ENCODE measurements at regions not wholly inside any gene's neighbourhood (a gene's known extent, or its start where the extent isn't known, plus 50 kb on each side); places are given as distances from the start of the nearest gene placed in this dataset.
A peak's percentile ranks its signal among the peaks of the same experiment; 100 is the strongest.

GRCh38 chr2:161039071-161039470 is 121.2 kb upstream of the TANK start:
- H3K9me3 ChIP-seq (replicated peaks in 1 of 3): no peaks in the 10 kb centered on the region
- TF ChIP-seq POLR2A (IDR thresholded peaks at IDR 0.05) (no peak), CTCF (IDR thresholded peaks at IDR 0.05) (no peak)
- H3K27me3 ChIP-seq: peaks cover 3% of the 10 kb centered on the region
- no peak for DNase-seq
- no peak overlapping the region for H3K27ac ChIP-seq
- no peaks in the 10 kb centered on the region for H3K4me1 ChIP-seq (replicated peaks in 1 of 2)
- H3K4me3 ChIP-seq: no peak overlapping the region
- WGBS, 4 donors: 68 to 77% (median 73%) methylated on average over 5 of the region's 5 CpGs
- H3K36me3 ChIP-seq (replicated peaks in 1 of 2): no peaks in the 10 kb centered on the region
- intact Hi-C loops (cut with DNase I): no loop called here

- TF ChIP-seq POLR2A (IDR thresholded peaks at IDR 0.05) (no peak), CTCF (IDR thresholded peaks at IDR 0.05) (no peak)
- Histone ChIP-seq H3K27me3 (peaks cover 3% of the 10 kb centered on the region), H3K36me3 (replicated peaks in 1 of 2) (no peaks in the 10 kb centered on the region), H3K4me3 (no peak overlapping the region), H3K4me1 (replicated peaks in 1 of 2) (no peaks in the 10 kb centered on the region), H3K27ac (no peak overlapping the region), H3K9me3 (replicated peaks in 1 of 3) (no peaks in the 10 kb centered on the region)
- 35 to 47% (median 42%) methylated on average over 2 of the region's 2 CpGs for WGBS, 4 donors
- intact Hi-C loops (cut with DNase I): no loop called here
- DNase-seq: no peak
Observed at GRCh38 chr2:161041356-161041755, 118.9 kb upstream of the TANK start.

GRCh38 chr2:161042990-161043625 is 117.1 kb upstream of the TANK start:
- TF ChIP-seq CTCF (IDR thresholded peaks at IDR 0.05): no peak
- TF ChIP-seq POLR2A (IDR thresholded peaks at IDR 0.05): no peak
- Histone ChIP-seq H3K27me3 (peaks cover 3% of the 10 kb centered on the region), H3K4me1 (replicated peaks in 1 of 2) (no peaks in the 10 kb centered on the region), H3K9me3 (replicated peaks in 1 of 3) (no peaks in the 10 kb centered on the region), H3K27ac (no peak overlapping the region), H3K36me3 (replicated peaks in 1 of 2) (no peaks in the 10 kb centered on the region), H3K4me3 (no peak overlapping the region)
- DNase-seq: no peak
- WGBS, 4 donors: 31 to 59% (median 54%) methylated on average over 2 of the region's 2 CpGs
- intact Hi-C loops (cut with DNase I): no loop called here

GRCh38 chr2:161044095-161044865 is 115.9 kb upstream of the TANK start:
- TF ChIP-seq CTCF (IDR thresholded peaks at IDR 0.05) (no peak), POLR2A (IDR thresholded peaks at IDR 0.05) (no peak)
- DNase-seq: peak in 1 of 7 donors; percentile 17
- no peaks in the 10 kb centered on the region for H3K36me3 ChIP-seq (replicated peaks in 1 of 2)
- H3K4me1 ChIP-seq (replicated peaks in 1 of 2): no peaks in the 10 kb centered on the region
- H3K27me3 ChIP-seq: peaks cover 3% of the 10 kb centered on the region
- H3K27ac ChIP-seq: peak overlapping the region in 1 of 5 donors; percentile 43
- WGBS, 4 donors: 45 to 65% (median 55%) methylated on average over 6 of the region's 6 CpGs
- no peaks in the 10 kb centered on the region for H3K9me3 ChIP-seq (replicated peaks in 1 of 3)
- intact Hi-C loops (cut with DNase I): no loop called here
- H3K4me3 ChIP-seq: no peak overlapping the region
